ENCODE measurements at regions not wholly inside any gene's neighbourhood (a gene's known extent, or its start where the extent isn't known, plus 50 kb on each side); places are given as distances from the start of the nearest gene placed in this dataset.
"Not testable (repeated sequence)": the region's sequence is repeated elsewhere in the genome, so short reads cannot be mapped to it uniquely, and the experiment has no call there.

DNA sequence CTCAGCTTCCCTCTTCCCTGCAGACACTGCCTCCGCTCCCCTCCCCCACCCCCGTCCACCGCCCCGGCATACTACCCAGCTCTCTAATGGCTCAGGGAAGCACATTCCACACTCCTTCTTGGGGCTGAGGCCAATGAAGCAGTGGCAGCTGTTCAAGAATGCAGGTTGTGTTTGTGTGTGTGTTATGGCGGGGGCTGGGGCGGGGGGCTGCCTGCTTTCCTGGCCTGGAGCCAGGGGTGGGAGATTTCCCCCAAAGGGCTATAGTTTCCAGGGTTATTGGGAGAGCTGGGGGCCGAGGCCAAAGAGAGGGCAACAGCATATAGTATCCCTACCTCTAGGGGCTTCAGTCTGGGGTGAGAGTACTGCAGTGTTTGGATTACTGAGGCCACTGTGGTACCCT, 149.4 kb downstream of the EFNB1 start:
- DNase-seq (ENCODE audit: low spot score in 2 of 2) (no peak), FAIRE-seq (no peak)

DNA sequence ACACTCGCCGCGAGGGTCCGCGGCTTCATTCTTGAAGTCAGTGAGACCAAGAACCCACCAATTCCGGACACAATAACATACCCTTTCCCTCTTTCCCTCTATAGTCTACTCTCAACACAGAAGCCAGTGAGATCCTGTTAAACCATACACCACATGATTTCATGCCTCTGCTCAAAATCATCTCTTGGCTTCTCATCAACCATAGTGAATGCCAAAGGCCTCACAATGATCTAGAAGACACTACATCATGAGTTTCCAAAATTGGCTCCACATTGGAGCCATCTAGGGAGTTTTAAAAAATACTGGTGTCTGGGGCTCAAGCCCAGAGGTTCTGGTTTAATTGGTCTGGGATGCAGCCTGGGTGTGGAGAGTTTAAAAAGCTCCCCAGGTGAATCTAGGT, 124.5 kb downstream of the EFNB1 start:
- FAIRE-seq (no peak), DNase-seq (ENCODE audit: low spot score in 2 of 2) (no peak)

DNA sequence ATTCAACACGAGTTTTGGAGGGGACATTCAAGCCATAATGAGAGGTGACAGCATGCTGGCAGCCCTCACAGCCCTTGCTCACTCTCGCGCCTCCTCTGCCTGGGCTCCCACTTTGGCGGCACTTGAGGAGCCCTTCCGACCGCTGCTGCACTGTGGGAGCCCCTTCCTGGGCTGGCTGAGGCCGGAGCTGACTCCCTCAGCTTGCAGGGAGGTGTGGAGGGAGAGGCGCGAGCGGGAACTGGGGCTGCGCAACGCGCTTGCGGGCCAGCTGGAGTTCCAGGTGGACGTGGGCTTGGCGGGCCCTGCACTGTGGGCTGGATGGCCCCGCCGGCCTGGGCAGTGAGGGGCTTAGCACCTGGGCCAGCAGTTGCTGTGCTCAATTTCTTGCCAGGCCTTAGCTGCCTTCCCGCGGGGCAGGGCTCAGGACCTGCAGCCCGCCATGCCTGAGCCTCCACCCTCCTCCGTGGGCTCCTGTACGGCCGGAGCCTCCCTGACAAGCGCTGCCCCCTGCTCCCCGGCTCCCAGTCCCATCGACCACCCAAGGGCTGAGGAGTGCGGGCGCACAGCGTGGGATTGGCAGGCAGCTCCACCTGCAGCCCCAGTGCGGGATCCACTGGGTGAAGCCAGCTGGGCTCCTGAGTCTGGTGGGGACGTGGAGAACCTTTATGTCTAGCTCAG, 123.3 kb downstream of the EFNB1 start:
- not testable (repeated sequence) for FAIRE-seq; DNase-seq (ENCODE audit: low spot score in 2 of 2)

DNA sequence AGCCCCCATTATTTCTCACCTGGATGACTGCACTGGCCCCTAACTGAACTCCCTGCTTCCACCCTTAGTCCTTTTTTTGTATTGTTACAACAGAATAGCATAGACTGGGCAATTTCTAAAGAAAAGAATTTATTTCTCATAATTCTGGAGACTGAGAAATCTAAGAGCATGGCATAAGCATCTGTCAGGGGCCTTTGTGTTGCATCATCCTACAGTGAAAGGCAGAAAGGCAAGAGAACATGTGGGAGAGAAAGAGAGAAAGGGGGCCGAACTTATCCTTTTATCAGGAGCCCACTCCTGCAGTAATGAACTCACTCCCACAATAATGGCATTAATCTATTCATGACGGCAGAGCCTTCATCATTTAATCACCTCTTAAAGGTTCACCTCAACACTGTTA, 122.1 kb downstream of the EFNB1 start:
- DNase-seq (ENCODE audit: low spot score in 2 of 2) (no peak), FAIRE-seq (no peak)

DNA sequence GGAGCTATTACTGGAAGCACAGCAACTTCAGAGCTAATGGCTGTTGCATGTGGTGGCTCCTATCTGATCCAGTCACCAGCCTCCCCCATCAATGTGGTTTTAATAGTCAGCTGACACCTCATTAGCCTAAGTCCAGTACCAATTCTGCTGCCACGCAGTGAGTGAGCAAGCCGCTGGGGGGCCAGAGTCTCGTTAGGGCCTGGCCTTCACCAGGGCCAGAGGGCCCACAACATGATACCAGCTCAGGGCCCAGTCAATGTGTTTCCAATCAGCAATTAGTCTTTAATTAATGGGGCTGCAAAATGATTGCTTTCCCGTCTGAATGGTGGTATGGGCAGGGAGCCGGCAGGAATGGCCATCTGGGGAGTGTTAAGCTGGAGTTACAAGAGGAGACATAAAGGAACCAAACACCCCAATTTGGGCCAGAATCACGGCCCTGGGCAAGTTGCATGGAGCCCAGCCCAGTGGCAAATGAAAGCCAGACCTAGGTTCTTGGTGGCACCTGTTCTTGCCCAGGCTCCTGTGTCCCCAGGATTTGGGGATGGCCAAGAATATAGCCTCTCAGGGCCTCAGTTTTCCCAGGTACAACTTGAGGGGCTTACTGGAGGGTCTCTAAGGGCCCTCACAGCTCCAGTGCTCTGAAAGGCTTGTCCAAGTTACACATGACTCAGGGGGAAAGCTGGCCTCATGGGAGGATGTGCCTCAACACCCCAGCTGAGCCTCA, 119.2 kb downstream of the EFNB1 start:
- no peak for DNase-seq (ENCODE audit: low spot score in 2 of 2)
- no peak for FAIRE-seq

DNA sequence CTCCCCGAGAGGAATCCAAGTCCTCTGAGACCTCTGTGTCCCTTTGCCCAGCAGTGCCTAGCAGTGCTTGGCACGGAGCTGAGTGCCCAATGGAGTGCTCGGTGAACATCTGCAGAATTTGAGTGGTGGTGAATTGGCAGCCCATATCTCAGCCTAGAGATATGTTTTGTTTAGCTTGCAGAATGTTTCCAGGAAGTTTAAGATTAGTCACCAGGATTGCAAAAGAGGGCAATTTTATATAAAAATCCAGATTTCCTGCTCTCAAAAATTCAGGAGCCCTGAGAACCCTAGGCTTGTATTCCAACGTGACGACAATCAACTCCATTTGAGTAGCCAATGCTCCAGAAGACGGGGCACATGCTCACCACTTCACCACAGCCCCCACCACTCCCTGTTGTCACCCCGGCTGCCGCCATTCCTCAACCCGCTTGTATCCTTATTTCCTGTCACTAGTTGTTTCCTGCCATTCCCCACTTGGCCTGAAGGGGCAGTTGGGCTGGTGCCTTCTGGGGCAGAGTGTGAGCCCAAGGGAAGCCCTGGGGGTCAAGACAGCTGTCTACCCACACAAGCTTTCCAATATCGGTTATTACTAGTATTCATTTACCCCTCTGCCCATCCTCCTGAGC, 116.9 kb downstream of the EFNB1 start:
- DNase-seq (ENCODE audit: low spot score in 2 of 2), result no peak
- FAIRE-seq, result no peak

DNA sequence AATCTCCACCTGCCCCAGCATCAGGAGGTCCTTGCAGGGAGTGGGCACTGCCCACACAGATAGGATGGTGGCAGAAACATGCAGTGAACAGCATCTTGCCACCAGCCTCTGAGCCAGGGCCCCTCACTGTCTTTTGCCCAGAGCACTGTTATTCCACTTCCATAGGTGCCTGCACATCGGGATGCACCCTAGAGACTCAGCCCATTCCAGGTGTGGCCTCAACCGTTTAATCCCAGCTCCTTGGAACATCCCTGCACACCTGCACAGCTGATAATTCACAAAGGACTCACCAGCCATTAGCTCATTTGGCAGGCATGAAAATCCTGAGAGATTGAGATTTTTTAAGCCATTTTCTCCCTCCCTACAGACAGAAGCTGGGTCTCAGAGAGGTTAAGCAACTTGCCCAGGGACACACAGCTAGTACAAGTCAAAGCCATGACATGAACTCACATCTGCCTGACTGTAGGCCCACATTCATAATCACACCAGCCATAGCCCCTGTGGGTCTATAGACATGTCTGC, 116.3 kb downstream of the EFNB1 start:
- DNase-seq (ENCODE audit: low spot score in 2 of 2) (no peak), FAIRE-seq (no peak)

DNA sequence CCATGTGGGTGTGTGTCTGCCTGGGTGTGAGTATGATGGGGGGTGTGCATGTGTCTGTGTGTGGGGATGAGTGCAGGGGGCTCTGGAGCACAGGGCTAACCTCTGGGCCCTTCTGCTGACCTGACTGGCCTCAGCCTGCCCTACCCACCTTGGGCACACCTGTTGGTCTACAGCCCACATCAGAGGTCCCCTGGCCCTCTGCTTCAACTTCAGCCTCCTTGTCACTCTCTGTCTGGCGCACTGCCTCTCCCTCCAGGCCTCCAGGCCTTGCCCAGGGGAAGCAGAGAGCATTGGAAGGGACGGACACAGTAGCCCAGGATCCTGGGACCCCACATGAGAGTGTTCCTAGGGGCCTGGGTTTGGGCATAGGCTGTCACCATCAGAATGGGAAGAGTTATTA, 115.4 kb downstream of the EFNB1 start:
- FAIRE-seq (no peak), DNase-seq (ENCODE audit: low spot score in 2 of 2) (no peak)

DNA sequence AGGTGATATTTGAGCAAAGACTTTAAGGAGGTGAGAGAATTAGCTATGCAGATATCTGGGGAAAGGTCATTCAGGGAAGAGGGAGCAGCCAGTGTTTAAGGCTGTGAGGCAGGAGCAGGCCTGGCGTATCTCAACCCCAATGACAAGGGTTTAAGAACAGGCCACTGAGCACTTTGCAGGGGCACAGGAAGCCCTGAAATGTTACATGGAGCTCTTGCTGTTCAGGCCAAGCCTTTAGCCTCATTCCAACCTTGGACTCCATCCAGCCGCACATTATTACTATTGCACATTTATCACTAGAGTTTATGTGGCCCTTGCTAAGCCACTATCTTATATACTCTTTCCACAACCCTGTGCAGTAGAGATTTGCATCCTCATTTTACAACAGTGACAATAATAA, 114.0 kb downstream of the EFNB1 start:
- FAIRE-seq (no peak), DNase-seq (ENCODE audit: low spot score in 2 of 2) (no peak)

DNA sequence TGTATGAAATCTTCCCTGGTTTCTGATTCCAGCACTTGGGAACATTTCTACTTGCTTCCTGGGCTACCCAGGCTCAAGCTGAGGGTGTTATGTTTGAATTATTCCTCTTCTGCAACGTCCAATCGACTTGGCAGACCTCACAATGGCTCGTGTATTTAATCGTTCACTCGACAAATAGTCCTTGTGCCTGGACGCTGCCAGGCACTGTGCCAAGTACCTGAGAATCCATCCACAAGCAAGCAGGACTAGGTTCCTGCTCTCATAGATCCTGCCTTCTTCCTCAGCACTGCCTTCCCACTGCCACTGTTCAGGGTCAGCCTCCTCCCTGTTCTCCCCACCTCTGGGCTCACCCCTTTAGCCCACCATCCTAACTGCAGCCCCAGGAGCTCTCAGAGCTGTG, 113.3 kb downstream of the EFNB1 start:
- DNase-seq (ENCODE audit: low spot score in 2 of 2) (no peak), FAIRE-seq (no peak)

DNA sequence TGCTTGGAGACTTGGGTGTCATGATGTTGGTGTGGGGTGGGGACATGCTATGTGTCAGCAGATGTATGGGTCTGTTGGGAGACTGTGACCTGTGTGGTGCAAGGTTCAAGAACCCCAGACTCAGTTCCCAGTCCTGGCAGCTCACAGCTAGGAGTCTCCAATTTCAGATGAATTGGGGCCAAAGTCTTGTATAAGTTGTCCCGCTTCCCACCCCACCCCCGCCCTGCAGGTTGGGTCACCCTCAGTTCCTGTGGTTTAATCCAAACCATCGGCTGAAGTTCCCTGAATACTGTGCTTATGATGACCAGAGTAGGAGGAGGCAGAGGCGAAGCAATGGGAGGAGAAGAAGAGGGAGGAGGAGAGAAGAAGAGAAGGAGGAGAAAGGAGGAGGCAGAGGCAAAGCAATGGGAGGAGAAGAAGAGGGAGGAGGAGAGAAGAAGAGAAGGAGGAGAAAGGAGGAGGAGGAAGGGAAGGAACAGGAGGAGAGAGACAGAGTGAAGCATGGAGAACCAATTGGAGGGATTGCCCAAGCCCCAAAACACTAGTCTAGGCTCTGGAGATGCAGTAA, 112.6 kb downstream of the EFNB1 start:
- DNase-seq (ENCODE audit: low spot score in 2 of 2) (no peak), FAIRE-seq (no peak)

DNA sequence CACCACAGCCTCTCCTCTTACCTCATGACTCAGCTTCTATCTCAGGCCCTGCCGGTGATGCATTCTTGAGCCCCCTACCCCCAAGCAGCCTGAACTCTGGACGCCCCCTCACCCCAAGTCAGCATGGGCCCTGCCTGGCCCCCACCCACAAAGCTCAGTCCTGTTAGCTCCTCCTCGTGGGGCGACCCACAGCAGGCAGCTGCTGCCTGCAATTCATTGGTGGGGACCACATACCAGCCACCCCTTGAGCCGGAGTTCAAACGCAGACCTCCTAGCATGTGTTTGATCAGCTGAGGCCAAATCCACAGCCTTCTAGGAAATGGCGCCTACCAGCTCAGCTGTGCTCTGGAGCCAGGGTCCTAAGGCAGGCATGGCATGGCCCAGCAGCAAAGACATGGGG, 111.8 kb downstream of the EFNB1 start:
- no peak for FAIRE-seq
- no peak for DNase-seq (ENCODE audit: low spot score in 2 of 2)

DNA sequence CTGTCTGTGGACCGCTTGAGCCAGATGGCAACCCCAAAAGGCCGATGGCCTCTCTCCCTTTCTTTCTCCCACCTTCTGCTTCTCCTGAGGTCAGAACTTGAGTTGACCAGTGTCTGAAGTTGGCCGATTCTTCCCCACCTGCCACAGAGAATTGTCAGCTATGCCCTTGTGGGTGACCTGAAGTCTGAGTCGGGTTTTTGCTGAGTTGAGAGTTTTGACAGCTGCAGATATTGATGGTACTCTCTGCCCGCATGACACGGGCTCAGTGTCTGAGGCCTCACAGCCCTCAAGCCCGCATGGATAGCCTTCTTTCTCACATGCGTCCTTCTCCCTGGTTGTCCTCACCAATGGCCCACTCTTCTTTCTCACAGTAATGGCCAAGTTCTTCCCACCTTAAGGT, 111.0 kb downstream of the EFNB1 start:
- FAIRE-seq, result no peak
- no peak for DNase-seq (ENCODE audit: low spot score in 2 of 2)

DNA sequence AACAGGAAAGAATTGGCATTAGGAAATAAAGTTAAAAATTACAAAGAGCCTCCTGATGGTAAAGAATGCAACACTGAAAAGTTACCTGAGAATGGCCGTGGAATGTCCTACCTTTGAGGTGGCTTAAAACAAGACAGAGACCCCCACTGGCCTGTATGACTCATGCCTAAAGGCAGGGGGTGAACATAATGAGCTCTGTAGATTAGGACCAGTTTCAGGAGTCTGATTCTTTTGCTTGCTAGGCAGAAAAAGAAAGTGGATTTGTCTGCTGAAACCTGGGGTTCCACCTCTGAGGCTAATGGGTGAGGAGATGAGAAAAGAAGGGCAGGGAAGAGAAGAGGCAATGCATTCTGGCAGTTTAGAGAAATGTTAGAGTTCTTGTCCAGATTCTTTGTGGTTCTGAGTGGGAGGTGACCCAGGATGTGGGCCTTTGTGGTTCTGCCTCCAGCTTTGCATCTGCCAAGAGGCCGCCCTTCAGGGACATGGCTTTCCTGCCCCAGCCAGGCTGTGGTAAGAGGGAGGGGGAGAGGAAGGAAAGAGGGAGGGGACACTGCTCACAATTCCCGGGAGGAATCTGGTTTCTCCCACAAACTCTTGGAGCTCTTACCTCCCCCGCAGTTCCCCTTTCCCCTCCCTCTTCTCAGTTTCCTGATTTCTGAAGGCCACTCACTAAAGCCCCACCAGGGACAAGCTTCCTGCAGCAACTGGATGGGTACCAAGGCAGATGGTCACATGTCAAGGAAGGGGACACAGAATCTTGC, 109.6 kb downstream of the EFNB1 start:
- FAIRE-seq, result no peak
- DNase-seq (ENCODE audit: low spot score in 2 of 2), result no peak

DNA sequence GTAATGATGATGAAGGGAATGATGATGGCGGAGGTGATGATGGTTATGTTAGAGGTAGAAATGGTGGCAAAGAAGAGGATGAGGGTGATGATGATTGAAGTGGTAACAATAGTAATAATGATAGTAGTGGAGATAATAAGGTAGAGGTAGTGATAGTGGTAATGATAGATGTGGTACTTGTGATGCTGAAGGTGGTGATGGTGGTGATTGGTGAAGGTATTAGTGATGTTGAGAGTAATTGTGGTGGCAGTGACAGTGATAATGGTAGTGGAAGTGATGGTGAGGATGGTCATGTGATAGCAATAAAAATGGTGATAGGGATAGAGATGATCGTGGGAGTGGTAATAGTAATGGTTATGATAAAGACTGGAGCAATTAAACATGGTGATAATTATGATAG, 108.8 kb downstream of the EFNB1 start:
- FAIRE-seq, result no peak
- DNase-seq (ENCODE audit: low spot score in 2 of 2), result no peak

DNA sequence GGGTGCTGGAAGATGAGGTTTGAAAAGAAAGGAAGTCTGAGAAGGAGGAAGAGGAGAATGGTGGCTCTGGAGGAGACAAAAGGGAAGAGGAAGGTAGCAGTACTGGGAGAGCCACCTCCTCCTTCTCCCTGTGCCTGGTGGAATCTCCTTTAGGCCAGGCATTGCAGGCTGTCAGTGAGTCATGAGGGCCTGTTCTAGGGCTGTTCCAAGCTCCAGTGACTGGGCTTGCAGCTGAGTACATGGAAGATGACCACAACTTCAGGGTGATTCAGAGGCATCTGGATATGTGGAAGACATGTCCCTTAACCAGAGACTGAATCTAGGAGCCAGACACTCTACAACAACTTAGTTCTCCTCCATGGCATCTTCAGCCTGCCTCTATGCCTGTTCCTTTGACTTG, 107.8 kb downstream of the EFNB1 start:
- no peak for FAIRE-seq
- DNase-seq (ENCODE audit: low spot score in 2 of 2), result no peak

DNA sequence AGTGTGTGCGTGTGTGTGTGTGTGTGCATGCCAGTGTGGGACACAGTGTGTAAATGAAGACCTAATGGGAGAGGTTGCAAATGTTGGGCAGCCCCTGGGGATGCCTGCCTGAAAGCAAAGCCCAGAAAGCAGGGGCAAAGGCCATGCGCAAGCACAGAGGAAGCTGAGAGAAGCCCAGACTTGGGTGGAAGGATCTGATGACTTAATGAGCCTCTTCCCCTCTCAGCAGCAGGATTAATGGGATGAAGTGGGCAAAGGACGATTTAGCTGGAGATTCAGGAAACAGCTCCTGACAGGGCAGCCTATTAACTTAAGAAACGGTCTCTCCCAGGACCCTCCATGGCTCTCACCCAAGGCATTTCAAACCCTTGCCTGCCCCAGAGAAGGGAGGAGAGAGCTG, 107.3 kb downstream of the EFNB1 start:
- DNase-seq (ENCODE audit: low spot score in 2 of 2) (no peak), FAIRE-seq (no peak)

DNA sequence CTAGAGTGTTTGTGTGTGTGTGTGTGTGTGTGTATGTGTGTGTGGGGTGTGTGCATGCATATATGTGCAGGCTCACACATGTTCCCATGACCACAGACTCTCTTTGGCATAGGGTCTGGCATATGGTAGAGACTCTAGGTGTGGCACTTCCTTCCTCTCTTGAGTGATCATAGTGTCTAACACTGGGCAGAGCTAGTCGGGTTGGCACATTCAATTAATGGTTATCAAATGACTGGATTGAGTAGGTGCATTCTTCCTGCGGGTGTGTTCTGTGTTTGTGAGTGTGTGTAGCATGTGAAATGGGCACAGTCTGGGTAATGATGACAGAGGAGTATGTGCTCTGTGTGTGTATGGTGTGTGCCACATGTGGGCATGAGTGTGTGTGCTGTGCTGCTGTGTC, 106.5 kb downstream of the EFNB1 start:
- DNase-seq (ENCODE audit: low spot score in 2 of 2) (no peak), FAIRE-seq (no peak)

DNA sequence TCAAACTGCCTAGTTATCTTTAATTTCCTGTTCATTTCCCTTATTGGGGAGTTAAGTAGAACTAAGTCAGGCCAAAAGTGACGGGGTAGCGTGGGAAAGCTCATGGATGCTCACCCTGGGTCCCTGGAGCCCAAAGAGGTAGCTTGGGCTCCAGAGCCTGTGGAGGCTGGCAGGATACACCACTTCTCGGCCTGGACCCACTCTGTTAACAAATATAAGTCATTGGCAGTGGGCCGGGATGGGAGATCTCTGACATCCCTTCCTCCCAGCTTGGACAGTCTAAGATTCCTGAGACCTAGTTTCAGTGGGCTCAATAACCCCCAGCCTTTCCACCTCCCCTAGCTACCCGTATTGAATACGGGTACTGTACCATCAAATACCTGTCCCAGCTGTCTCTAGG, 106.1 kb downstream of the EFNB1 start:
- FAIRE-seq (no peak), DNase-seq (ENCODE audit: low spot score in 2 of 2) (no peak)

DNA sequence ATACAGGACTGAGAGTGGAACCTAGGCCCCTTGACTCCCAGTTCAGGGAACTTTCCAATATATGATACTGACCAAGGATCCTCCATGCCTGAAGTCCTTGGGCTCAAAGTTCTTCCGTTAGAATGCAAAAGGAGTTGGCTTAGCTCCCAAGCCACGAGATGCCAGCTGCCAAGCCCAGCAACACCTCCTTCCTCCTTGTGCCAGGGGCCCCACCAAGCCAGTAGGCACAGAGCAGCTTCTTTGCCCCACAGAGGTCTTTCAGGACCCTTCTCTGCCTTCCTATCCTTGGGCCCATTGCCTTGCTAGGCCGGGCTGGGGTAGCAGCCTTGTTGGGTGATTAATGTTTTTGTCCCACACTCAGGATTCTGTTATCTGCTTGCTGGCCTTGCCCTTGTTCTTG, 105.6 kb downstream of the EFNB1 start:
- no peak for FAIRE-seq
- DNase-seq (ENCODE audit: low spot score in 2 of 2), result no peak

DNA sequence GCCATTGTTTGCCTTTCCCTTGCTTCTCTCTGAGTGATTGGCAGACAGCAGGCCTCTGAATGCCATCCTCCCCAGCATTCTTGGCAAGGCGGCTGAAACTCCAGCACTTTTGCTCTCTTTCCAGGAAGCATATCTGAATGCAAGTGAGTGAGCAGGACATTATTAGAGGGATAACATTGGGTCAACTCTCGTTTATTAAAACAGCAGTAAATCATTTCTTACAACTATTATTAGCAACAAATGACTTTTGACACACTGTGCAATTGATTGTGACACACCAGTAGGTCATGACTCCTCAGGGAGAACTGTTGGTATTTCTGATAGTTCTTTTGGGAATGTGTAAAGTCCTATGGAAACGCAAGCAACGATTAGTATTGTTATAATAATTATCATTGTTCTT, 103.8 kb downstream of the EFNB1 start:
- no peak for FAIRE-seq
- DNase-seq (ENCODE audit: low spot score in 2 of 2), result no peak
